Mesenchymal stem cell (in vitro differentiated cells and primary cell): ENCODE measurements at regions not wholly inside any gene's neighbourhood (a gene's known extent, or its start where the extent isn't known, plus 50 kb on each side); places are given as distances from the start of the nearest gene placed in this dataset.

Source experiments
- DNase-seq: peaks from one replicate; pipeline ENCODE4 v3.0.0-alpha.2; 2013
- H2AFZ ChIP-seq: one replicate; pipeline ENCODE4 v1.6.1; 2013; ENCODE audit warnings: low read depth, mild to moderate bottlenecking, control low read depth, inconsistent platforms, low read length, moderate library complexity
- H2AK5ac ChIP-seq: 2 replicates; pipeline ENCODE4 v1.6.1; 2013; ENCODE audit warnings: low read length, moderate library complexity, mild to moderate bottlenecking, inconsistent platforms; ENCODE audit not compliant: severe bottlenecking
- H2BK120ac ChIP-seq: one replicate; pipeline ENCODE4 v1.6.1; 2013; ENCODE audit warnings: low read depth, mild to moderate bottlenecking, inconsistent platforms, low read length, moderate library complexity
- H2BK12ac ChIP-seq, 2 experiments: one replicate each; pipeline ENCODE4 v1.6.1; 2013; ENCODE audit warnings: inconsistent platforms in 2 of 2, low read length in 2 of 2, mild to moderate bottlenecking in 2 of 2, moderate library complexity in 2 of 2, control low read depth in 1 of 2
- H2BK15ac ChIP-seq: one replicate; pipeline ENCODE4 v1.6.1; 2013; ENCODE audit warnings: mild to moderate bottlenecking, low read depth, inconsistent platforms; ENCODE audit not compliant: poor library complexity, severe bottlenecking
- H2BK5ac ChIP-seq: 2 replicates; pipeline ENCODE4 v1.6.1; 2013; ENCODE audit warnings: low read depth, mild to moderate bottlenecking, low read length, control low read depth, inconsistent platforms; ENCODE audit not compliant: poor library complexity, severe bottlenecking
- H3K14ac ChIP-seq, 2 experiments: one replicate each; pipeline ENCODE4 v1.6.1; 2013; ENCODE audit warnings: inconsistent platforms in 2 of 2, low read length in 2 of 2, control low read depth in 1 of 2, mild to moderate bottlenecking in 1 of 2, moderate library complexity in 1 of 2
- H3K18ac ChIP-seq, 2 experiments: one replicate each; pipeline ENCODE4 v1.6.1; 2013; ENCODE audit warnings: inconsistent platforms in 2 of 2, low read length in 2 of 2, control low read depth in 1 of 2, low read depth in 1 of 2, mild to moderate bottlenecking in 1 of 2
- H3K23ac ChIP-seq, 2 experiments: one replicate each; pipeline ENCODE4 v1.6.1; 2013; ENCODE audit warnings: inconsistent platforms in 2 of 2, low read length in 2 of 2, mild to moderate bottlenecking in 2 of 2, moderate library complexity in 2 of 2, control low read depth in 1 of 2
- H3K27ac ChIP-seq: 2 replicates; pipeline ENCODE4 v1.5.1; 2013; ENCODE audit warnings: mild to moderate bottlenecking, moderate library complexity, low read length, control low read depth, inconsistent platforms; ENCODE audit not compliant: poor library complexity, severe bottlenecking
- H3K27me3 ChIP-seq, 2 experiments: 2 replicates each; pipeline versions ENCODE4 v1.6.1 to v1.7.0; 2013; ENCODE audit warnings: low read length in 2 of 2, mild to moderate bottlenecking in 2 of 2, moderate library complexity in 2 of 2, control low read depth in 1 of 2, inconsistent platforms in 1 of 2; ENCODE audit not compliant: control insufficient read depth in 1 of 2, insufficient read depth in 1 of 2
- H3K36me3 ChIP-seq, 2 experiments: 2 replicates each; pipeline versions ENCODE4 v1.6.1 to v1.7.0; 2013; ENCODE audit warnings: low read length in 2 of 2, control low read depth in 1 of 2, inconsistent platforms in 1 of 2, low read depth in 1 of 2, mild to moderate bottlenecking in 1 of 2; ENCODE audit not compliant: insufficient read depth in 2 of 2, control insufficient read depth in 1 of 2
- H3K4ac ChIP-seq, 2 experiments: one replicate each; pipeline ENCODE4 v1.6.1; 2013; ENCODE audit warnings: inconsistent platforms in 2 of 2, low read length in 2 of 2, mild to moderate bottlenecking in 2 of 2, moderate library complexity in 2 of 2, control low read depth in 1 of 2, low read depth in 1 of 2
- H3K4me1 ChIP-seq: 2 replicates; pipeline ENCODE4 v1.6.1; 2013; ENCODE audit warnings: low read depth, low read length, control low read depth; ENCODE audit not compliant: control insufficient read depth, insufficient read depth
- H3K4me2 ChIP-seq: 2 replicates; pipeline ENCODE4 v1.6.1; 2013; ENCODE audit warnings: low read length, mild to moderate bottlenecking, inconsistent platforms; ENCODE audit not compliant: poor library complexity, severe bottlenecking
- H3K4me3 ChIP-seq, 2 experiments: 2 replicates each; pipeline versions ENCODE4 v1.5.1 to v1.7.0; 2013; ENCODE audit warnings: low read length in 2 of 2, mild to moderate bottlenecking in 2 of 2, control low read depth in 1 of 2, low read depth in 1 of 2; ENCODE audit not compliant: insufficient read depth in 1 of 2
- H3K79me1 ChIP-seq: replicated peaks from 2 replicates; pipeline ENCODE4 v1.6.1; 2013; ENCODE audit warnings: mild to moderate bottlenecking, control low read depth, low read length, inconsistent platforms; ENCODE audit not compliant: poor library complexity, severe bottlenecking
- H3K9ac ChIP-seq: 2 replicates; pipeline ENCODE4 v1.7.0; 2013; ENCODE audit warnings: mild to moderate bottlenecking, low read length, moderate library complexity
- H3K9me3 ChIP-seq: 2 replicates; pipeline ENCODE4 v1.7.0; 2013; ENCODE audit warnings: mild to moderate bottlenecking, low read length; ENCODE audit not compliant: control insufficient read depth
- H4K8ac ChIP-seq: one replicate; pipeline ENCODE4 v1.6.1; 2013; ENCODE audit warnings: inconsistent platforms, mild to moderate bottlenecking, low read length, moderate library complexity
- H4K91ac ChIP-seq: one replicate; pipeline ENCODE4 v1.6.1; 2013; ENCODE audit warnings: mild to moderate bottlenecking, low read length, inconsistent platforms
- WGBS: methylation state at CpG from one replicate; pipeline ENCODE4 v1.1.7; 2013; ENCODE audit warnings: mixed read lengths; 5-methylcytosine and 5-hydroxymethylcytosine counted together

- Histone ChIP-seq H2BK12ac (no peak overlapping the region), H4K8ac (no peak overlapping the region), H2BK5ac (no peak overlapping the region), H2BK120ac (no peak overlapping the region), H3K23ac (no peak overlapping the region), H3K4me2 (no peak overlapping the region), H3K18ac (no peak overlapping the region), H3K79me1 (no peaks in the 10 kb centered on the region), H3K9ac (no peak overlapping the region), H2BK15ac (no peak overlapping the region), H3K4me3 (no peak overlapping the region), H3K4me1 (no peaks in the 10 kb centered on the region), H3K27ac (no peak overlapping the region), H2AK5ac (no peak overlapping the region), H4K91ac (no peak overlapping the region), H3K36me3 (no peaks in the 10 kb centered on the region), H3K9me3 (no peaks in the 10 kb centered on the region), H3K4ac (no peak overlapping the region), H3K14ac (no peak overlapping the region), H2AFZ (no peak overlapping the region), H3K27me3 (no peaks in the 10 kb centered on the region)
- 92% methylated on average over 2 of the region's 2 CpGs for WGBS
- DNase-seq = no peak
These were observed 733.4 kb downstream of the C4orf33 start for GRCh38 chr4:129829373-129829772.

GRCh38 chr4:129839687-129840086, 743.7 kb downstream of the C4orf33 start:
- no peak overlapping the region for H2AK5ac ChIP-seq
- H2AFZ ChIP-seq = no peak overlapping the region
- H3K36me3 ChIP-seq = no peaks in the 10 kb centered on the region
- H3K4ac ChIP-seq = no peak overlapping the region
- no peak overlapping the region for H3K14ac ChIP-seq
- DNase-seq = no peak
- H2BK120ac ChIP-seq = no peak overlapping the region
- no peak overlapping the region for H4K8ac ChIP-seq
- no peaks in the 10 kb centered on the region for H3K4me1 ChIP-seq
- no peak overlapping the region for H3K23ac ChIP-seq
- H4K91ac ChIP-seq = no peak overlapping the region
- no peaks in the 10 kb centered on the region for H3K27me3 ChIP-seq
- H2BK5ac ChIP-seq = no peak overlapping the region
- 54% methylated on average over 2 of the region's 3 CpGs for WGBS
- no peak overlapping the region for H3K27ac ChIP-seq
- no peak overlapping the region for H3K9ac ChIP-seq
- H3K4me2 ChIP-seq = no peak overlapping the region
- no peak overlapping the region for H2BK12ac ChIP-seq
- H3K18ac ChIP-seq = no peak overlapping the region
- no peak overlapping the region for H3K4me3 ChIP-seq
- no peaks in the 10 kb centered on the region for H3K9me3 ChIP-seq
- H3K79me1 ChIP-seq = no peaks in the 10 kb centered on the region
- no peak overlapping the region for H2BK15ac ChIP-seq

- no peak overlapping the region for H3K27ac ChIP-seq
- no peak for DNase-seq
- no peak overlapping the region for H2BK12ac ChIP-seq
- no peaks in the 10 kb centered on the region for H3K27me3 ChIP-seq
- H4K91ac ChIP-seq = no peak overlapping the region
- H4K8ac ChIP-seq = no peak overlapping the region
- no peaks in the 10 kb centered on the region for H3K79me1 ChIP-seq
- H3K14ac ChIP-seq = no peak overlapping the region
- H3K4me1 ChIP-seq = no peaks in the 10 kb centered on the region
- H3K18ac ChIP-seq = no peak overlapping the region
- no peak overlapping the region for H3K23ac ChIP-seq
- H3K4me3 ChIP-seq = no peak overlapping the region
- H2BK120ac ChIP-seq = no peak overlapping the region
- H3K36me3 ChIP-seq = no peaks in the 10 kb centered on the region
- H3K9ac ChIP-seq = no peak overlapping the region
- no peak overlapping the region for H3K4me2 ChIP-seq
- H3K4ac ChIP-seq = no peak overlapping the region
- no peaks in the 10 kb centered on the region for H3K9me3 ChIP-seq
- H2BK5ac ChIP-seq = no peak overlapping the region
- WGBS = 81% methylated on average over 4 of the region's 4 CpGs
- no peak overlapping the region for H2AK5ac ChIP-seq
- no peak overlapping the region for H2AFZ ChIP-seq
- no peak overlapping the region for H2BK15ac ChIP-seq
These were observed 746.1 kb downstream of the C4orf33 start for GRCh38 chr4:129842096-129842495.

- Histone ChIP-seq H3K9ac (no peak overlapping the region), H2BK15ac (no peak overlapping the region), H2BK12ac (no peak overlapping the region), H3K23ac (no peak overlapping the region), H3K27ac (no peak overlapping the region), H2AFZ (no peak overlapping the region), H2BK5ac (no peak overlapping the region), H3K4me3 (no peak overlapping the region), H3K79me1 (no peaks in the 10 kb centered on the region), H3K14ac (no peak overlapping the region), H3K4me2 (no peak overlapping the region), H2AK5ac (no peak overlapping the region), H3K9me3 (no peaks in the 10 kb centered on the region), H3K4me1 (no peaks in the 10 kb centered on the region), H3K4ac (no peak overlapping the region), H3K18ac (no peak overlapping the region), H2BK120ac (no peak overlapping the region), H3K27me3 (no peaks in the 10 kb centered on the region), H4K8ac (no peak overlapping the region), H4K91ac (no peak overlapping the region), H3K36me3 (no peaks in the 10 kb centered on the region)
- WGBS = 81% methylated on average over 3 of the region's 4 CpGs
- DNase-seq = no peak
These were observed 756.5 kb downstream of the C4orf33 start for GRCh38 chr4:129852434-129852833.
